Right lobe of liver (tissue), 4 donors: ENCODE measurements at regions not wholly inside any gene's neighbourhood (a gene's known extent, or its start where the extent isn't known, plus 50 kb on each side); places are given as distances from the start of the nearest gene placed in this dataset.

Experiments
- POLR2A ChIP-seq: fragments of 450-650 bp; IDR thresholded peaks from one replicate; pipeline ENCODE4 v1.6.1; 2017; ENCODE audit warnings: antibody characterized with exemption, mild to moderate bottlenecking
- TF ChIP-seq, protein P1 (sequence below), 4 donors: fragments of 200-600 bp in 3 of 4; fragments of 450-650 bp in 1 of 4; IDR thresholded peaks; one replicate each; pipeline versions ENCODE4 v1.5.1 to v1.8.0; 2016 to 2022; ENCODE audit warnings: antibody characterized with exemption in 4 of 4, mild to moderate bottlenecking in 2 of 4
- donor health status: DM: no; HTN: no; CAD: no.
- donor health status: DM: no; HTN: no; CAD: no.
- donor health status: DM: no; HTN: yes; CAD: no.

DNA sequence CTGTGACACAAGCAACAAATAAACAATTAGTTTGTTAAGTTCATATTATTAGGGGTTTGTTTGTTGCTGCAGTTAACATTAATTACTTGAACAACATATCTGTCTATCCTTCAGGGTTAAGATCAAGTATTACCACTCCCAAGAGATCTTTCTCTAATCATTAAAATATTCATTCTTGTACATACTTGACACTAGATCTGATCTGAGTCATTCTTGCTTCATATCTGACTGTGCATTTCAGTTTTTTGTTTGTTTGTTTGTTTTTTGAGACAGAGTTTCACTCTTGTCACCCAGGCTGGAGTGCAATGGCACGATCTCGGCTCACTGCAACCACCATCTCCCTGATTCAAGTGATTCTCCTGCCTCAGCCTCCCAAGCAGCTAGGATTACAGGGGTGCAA is 613.3 kb upstream of the PLXNA2 start:
- TF ChIP-seq, protein P1, sequence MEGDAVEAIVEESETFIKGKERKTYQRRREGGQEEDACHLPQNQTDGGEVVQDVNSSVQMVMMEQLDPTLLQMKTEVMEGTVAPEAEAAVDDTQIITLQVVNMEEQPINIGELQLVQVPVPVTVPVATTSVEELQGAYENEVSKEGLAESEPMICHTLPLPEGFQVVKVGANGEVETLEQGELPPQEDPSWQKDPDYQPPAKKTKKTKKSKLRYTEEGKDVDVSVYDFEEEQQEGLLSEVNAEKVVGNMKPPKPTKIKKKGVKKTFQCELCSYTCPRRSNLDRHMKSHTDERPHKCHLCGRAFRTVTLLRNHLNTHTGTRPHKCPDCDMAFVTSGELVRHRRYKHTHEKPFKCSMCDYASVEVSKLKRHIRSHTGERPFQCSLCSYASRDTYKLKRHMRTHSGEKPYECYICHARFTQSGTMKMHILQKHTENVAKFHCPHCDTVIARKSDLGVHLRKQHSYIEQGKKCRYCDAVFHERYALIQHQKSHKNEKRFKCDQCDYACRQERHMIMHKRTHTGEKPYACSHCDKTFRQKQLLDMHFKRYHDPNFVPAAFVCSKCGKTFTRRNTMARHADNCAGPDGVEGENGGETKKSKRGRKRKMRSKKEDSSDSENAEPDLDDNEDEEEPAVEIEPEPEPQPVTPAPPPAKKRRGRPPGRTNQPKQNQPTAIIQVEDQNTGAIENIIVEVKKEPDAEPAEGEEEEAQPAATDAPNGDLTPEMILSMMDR (IDR thresholded peaks at IDR 0.05), result no peak
- TF ChIP-seq POLR2A, result no peak
